HuH-7 (cell line): ENCODE measurements at regions not wholly inside any gene's neighbourhood (a gene's known extent, or its start where the extent isn't known, plus 50 kb on each side); places are given as distances from the start of the nearest gene placed in this dataset.

Experiments
- DNase-seq: peaks from one replicate; pipeline ENCODE4 v3.0.0; 2011; ENCODE audit warnings: low spot score

DNA sequence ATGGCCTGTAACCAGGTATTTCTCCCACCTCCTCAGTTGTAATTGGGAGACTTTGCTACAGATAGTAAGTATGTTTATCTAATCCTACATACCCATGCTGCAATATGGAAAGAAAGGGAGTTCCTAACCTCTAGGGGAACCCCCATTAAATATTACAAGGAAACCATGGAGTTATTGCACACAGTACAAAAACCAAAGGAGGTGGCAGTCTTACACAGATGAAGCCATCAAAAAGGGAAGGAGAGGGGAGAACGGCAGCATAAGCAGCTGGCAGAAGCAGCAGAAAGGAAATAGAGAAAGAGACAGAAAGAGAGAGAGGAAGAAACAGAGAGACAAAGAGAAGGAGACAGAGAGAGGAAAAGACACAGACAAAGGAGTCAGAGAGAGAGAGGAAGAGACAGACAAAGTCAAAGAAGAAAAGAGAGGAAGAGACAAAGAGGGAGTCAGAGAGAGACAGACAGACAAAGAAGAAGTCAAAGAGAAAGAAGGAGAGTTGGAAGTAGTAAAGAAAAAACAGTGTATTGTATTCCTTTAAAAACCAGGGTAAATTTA lies 142.9 kb downstream of the FASLG start:
- DNase-seq: no peak

DNA sequence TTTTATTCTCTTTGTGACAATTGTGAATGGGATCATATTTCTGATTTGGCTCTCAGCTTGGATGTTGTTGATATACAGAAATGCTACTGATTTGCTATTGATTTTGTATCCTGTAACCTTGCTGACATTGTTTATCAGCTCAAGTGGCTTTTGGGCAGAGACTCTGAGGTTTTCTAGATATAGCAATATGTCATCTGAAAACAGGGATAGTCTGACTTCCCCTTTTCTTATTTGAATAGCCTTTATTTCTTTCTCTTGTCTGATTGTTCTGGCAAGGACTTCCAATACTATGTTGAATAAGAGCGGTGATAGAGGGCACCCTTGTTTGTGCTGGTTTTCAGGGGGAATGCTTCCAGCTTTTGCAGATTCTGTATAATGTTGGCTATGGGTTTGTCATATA lies 150.8 kb downstream of the FASLG start:
- DNase-seq: no peak

DNA sequence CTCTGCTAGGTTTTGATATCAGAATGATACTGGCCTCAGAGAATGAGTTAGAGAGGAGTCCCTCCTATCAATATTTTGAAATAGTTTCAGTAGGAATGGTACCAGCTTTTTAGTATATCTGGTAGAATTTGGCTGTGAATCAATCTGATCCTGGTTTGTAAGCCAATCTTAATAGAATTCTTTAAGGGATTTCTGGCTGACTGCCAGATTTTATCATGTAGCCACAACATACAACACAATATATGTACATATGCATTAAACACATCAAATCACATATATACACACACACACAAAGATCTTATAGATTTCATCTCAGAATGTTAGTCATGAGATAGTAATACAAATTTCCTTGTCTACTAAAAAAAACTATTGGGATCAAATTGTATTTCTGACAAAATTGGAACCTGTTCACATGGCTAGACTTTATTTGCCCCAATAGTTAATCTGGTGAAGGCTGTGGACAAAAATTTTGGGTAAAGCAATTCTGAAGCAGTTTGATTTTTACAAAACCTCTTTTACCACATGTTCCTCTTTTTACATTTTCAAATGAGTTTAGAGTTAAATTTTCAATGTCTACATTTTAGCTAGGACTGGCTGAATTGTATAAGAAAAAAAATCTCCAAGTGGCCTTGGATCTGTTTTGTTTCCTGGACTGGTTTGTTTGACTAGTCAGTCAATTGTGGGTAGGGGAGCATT lies 151.7 kb downstream of the FASLG start:
- no peak for DNase-seq

DNA sequence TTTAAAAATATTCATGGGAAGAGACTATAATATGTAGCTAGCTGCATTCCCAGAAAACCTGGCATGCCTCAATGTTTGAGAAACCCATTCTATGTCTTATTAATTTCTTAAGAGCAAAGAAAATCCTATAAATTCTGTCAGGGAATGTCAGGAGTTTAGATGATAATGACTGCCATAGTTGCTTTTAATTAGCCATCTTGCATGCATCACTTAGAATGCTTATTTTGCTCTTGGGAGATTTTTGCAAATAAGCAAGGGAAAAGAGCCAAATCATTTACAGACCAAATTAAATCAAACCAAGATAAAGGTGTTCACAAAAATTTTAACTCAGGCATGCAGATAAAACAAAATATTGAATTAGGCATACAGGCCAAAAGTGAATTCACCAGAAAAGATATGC lies 152.8 kb downstream of the FASLG start:
- DNase-seq: no peak

DNA sequence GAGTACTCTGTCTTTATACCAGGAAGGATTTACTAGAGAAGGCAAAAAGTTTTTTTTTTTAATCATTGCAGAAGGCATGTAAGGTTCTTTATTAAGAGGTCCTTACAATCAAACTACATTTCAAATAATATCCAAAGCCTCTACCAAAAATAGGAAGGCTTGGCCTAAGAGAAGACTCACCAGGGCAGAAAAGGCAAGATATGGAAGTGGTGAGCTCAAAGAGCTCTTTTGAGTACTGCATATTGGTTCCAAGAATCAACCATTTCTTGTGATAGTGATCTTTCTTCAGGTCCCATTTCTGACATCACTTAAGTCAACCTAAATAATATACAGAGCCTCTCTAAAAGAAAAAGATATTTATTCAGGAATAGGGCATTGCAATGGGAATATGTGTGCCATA lies 153.2 kb downstream of the FASLG start:
- no peak for DNase-seq

DNA sequence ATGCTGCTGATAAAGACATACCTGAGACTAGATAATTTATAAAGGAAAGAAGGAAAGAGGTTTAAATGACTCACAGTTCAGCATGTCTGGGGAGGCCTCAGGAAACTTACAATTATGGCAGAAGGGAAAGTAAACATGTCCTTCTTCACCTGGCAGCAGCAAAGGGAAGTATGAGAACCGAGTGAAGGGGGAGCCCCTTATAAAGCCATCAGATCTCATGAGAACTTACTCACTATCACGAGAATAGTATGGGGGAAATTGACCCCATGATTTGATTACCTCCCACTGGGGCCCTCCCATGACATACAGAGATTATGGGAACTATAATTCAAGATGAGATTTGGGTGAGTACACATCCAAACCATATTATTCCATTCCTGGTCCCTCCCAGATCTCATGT lies 154.4 kb downstream of the FASLG start:
- DNase-seq: no peak

DNA sequence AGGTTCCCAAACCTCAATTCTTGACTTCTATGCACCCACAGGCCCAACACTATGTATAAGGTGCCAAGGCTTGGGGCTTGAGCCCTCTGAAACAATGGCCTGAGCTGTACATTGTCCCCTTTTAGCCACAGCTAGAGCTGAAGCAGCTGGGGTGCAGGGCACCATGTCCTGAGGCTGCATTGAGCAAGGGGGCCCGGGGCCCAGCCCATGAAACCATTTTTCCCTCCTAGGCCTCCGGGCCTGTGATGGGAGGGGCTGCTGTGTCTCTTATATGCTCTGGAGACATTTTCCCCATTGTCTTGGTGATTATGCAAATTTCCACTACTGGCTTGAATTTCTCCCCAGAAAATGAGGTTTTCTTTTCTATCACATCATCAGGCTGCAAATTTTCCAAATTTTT lies 155.5 kb downstream of the FASLG start:
- no peak for DNase-seq

DNA sequence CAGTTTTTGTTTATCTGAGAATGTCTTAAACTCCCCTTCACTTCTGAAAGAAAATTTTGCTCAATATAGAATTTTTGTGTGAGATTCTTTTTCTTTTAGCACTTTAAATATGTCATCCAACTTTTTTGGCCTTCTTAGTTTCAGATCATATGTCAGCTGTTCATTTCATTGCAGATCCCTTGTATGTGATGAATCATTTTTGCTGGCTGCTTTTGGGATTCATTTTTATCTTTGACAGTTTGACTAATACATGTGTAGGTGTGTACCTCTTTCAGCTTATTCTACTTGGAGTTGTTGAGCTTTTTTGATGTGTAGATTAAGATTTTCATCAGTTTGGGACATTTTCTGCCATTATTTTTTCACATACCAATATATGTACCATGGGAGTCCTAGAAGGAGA lies 156.8 kb downstream of the FASLG start:
- DNase-seq: no peak

DNA sequence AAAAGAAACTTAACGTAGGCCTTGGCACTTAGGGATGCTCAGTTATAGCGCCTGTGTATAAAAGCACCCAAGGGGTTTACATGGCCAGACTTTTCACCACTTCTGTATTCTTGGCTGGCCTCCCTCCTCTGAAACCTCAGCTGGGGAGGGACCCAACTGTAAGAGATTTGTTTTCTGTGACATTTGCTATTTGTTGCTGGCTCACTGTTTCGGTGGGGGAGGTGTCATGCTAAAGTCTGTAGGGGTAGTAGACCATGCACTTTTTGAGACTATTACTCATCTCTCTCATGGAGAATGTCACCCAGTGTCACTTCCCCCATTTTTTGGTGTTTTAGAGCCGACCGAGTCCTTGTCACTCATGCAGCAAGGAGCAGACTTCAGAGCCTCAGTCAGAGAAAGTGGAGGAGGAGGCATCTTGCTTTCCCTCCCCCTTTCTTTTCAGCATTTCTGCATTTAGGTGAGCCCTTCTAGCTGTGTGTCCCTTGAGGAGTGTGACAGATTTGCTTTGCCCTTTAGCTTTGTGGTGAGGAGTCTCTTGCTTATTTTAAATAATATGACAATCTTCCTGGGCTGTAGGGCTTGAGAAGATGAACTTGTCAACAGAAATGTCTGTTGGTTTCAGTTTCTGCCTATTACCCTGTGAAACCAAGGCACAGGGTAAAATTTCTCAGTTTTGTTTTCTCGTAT lies 160.1 kb downstream of the FASLG start:
- DNase-seq: no peak

DNA sequence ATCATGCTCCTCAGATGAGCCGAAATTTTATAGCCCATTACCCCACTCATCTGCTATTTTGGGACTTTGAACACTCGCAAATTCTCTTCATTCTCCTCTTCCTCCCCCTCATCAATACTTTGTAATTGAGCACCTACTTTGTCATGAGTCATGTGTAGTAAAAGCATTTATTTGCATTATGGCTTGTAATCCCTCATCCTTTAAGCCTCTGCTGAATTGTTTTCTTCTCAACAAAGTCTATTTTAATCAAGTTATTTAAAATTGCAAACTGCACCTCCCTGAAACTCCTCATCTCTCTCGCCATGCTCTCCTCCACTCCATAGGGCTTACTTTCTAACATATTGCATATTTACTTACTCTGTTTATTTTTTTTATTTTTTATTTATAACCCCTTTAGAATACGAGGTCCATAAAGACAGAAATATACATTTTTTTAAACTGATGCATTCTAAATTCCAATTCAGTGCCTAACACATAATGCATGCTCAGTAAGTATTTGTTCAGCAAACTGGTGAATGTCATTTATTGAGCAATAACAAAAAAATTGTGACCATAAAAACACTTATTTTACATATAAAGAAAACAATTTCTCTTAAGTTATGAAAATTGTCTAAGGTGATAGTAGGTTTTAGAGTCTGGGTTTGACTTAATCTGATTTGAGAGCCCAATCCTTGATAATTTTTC lies 161.7 kb downstream of the FASLG start:
- no peak for DNase-seq

DNA sequence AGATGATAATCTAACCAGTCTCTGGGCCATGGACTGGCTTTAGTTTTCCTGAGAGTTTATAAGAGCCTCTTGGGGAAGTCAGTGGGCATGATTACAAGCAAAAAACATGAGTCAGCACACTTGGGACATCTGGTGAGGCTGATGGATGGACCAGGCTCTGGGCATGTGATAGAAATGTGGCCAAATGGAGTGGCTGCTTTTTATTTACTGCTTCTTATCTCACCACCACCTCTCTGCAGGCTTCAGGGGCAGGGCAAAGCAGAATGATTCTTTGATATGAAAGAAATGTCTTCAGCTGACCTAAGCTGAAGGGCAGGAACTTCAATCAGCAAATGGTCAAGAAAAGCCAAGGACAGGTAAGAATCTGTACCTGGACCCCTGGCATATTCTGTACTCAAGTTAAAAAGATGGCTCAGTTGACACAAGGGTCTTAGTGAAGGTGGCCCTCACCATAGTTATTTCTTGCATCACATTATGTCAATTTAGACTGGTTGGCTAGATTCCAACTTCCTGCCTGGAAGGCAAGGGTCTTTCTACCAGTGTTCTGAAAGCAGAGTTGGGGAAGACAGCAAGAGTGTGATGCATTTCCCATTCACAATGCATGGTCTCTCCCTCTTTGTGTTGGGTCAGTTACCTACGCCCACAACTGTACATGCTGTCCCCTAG lies 162.8 kb downstream of the FASLG start:
- no peak for DNase-seq

DNA sequence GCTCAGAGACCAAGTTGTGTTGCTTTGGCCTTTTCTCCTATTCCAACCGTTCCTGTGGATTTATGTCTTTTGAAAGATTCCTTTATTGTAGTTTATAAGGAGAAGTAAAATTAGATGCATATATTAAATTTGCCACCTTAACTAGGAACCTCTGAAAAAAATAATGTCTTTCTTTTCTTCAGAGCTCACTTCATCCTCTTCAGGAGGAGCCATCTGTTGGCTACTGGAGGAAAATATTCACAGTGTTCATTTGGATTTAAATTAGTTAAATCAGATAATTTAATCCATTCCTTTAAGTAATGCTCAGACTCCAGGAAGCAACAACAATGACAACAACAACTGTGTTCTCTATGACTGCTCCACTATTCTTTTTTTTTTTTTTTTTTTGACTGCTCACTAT lies 164.0 kb downstream of the FASLG start:
- no peak for DNase-seq

DNA sequence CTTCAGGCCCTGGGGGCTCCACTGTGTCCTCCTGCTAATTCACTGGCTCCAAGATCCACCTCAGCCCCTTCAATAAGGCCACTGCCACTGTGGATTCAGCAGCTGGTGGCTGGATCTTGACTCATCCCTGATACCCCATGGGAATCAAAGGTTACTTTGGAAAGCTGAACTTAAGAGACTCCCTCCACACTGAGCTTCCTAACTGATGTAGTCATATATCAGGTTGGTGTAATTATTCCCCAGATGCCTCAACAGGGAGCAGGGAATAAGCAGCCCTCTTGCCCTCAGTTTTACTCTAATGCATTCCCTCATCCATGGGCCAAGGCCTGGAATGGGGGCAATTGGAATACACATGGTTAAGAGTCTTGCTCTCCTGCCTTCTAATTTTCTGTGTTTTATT lies 164.6 kb downstream of the FASLG start:
- no peak for DNase-seq

DNA sequence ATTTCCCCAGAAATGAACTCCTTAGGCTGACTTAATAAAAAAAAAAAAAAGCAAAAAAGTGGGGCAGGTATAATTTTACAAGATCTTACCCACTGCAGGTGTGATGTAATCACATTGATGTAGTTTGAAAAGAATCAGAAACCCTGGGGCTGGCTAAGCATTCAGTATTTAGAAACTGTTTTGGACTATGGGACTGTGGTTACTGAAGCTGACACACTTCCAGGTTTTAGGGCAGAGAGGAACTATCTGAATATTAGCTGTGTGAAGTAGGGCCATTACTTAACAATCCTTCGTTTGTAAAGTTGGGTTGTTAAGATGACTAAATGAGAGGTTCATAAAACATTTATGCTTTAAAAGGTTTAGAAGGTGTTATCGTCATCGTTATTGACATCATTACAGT lies 165.3 kb downstream of the FASLG start:
- DNase-seq: no peak

DNA sequence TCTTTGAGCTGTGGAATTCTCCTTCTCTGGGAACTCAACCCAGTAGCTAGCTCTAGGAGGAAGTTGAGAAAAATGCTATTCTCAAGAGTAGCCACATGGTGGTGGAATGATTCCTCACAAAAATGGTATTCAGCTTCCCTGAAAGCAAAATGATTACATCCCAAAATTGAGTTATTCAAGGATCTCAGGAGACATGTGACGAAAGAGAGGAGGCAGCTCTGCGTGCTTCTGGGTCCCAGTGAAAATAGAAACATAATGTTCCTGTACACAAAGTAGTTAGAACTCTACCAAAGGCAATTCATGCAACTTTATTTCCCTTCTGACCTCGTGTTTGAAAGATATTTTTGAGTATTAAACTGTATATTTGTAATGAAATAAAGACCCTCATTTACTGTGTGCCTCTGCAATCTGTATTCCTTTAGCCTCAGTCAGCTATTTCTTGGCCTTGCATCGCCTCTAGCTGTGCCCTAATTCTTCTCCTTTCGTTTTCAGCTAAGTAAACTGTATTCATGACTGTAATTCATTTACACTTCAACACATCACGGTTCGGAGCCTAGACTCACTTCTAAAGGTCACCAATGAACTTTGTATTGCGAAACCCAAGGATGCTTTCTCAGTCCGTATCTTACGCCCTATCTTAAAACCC lies 167.3 kb downstream of the FASLG start:
- peak; percentile 31 for DNase-seq

DNA sequence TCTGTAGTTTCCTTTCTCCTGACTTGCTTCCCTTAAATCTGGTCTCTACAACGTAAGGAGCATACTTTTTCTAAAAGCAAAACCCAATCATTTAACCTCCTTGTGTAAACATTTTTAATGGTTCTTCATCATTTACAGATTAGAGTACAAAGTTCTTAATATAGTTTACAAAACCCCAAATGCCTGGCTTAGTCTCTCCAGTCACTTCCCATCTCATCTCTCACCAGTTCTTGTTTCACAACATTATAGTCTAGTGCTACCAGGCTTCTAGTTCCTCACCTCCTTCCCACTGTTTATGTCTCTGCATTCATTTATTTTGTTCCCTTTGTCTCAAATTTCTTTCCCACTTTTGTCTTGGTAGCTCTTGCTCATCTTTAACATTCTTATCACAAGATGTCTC lies 168.4 kb downstream of the FASLG start:
- no peak for DNase-seq

DNA sequence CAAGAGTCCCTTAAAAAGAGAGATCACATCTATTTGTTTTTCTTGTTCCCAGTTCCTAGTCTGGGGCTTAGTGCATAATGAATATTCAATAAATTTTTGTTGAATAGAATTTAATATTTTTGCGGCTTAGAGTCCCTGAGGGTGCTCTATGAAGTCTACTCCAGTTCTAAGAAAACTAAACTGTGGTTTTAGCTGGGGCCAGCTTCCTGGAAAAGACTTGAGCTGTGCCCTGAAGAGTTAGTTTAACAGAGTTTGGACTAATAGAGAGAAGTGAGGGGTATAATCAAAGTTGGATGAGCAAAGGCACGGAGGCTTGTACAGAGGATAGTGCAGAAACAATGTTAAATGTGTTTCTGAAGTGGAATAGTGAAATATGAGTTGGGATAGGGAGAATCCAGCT lies 168.9 kb downstream of the FASLG start:
- no peak for DNase-seq

DNA sequence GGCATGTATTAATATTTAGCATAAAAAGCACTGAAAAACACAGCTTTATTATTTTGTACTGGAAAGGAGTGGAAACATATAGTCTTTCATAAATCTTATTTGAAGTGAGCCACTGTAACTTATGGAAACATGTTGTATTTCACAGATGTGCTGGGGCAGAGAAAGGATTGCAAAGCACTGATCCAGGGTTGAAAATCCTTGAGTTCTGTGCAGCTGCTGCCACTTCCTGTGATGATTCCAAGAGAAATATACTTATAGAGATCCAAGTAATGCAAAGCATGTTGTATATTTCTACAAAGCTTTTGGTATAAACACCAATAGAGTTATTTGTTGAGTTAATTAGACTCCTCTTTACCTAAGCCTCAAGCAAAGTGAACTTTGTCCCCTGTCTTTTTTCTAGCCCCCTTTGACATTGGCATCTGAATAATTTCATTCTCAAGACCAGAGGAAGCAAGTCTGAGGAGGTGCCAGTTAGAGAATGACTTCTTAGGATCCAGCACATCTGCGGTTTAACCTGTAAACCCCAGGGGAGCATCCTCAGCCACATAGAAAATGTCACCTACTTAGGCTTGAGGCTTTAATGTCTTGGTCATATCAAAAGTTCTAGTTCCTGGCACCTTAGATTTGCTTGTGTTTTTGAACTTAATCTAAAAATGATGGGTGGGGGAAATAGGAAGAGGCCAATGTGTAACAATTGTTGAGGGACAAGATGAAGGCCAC lies 173.3 kb downstream of the FASLG start:
- no peak for DNase-seq

DNA sequence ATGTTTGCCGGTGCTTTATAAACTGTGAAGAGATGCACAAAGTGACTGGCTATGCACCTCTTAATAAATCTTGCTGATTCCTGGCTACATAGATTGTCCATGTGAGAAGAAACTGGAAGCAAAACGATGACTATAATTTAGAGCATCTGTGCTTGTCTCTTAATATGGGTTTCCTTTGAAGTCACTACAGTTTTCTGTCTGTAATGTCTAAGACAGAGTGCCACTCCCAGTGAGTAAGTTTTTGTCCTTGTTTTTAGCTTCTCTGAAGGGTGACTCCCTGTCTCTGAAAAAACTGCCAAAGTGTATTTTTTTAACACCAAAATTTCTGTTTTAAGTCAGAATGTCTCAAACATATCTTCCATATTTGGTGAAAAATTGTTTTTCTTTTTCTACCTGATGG lies 175.1 kb downstream of the FASLG start:
- no peak for DNase-seq

DNA sequence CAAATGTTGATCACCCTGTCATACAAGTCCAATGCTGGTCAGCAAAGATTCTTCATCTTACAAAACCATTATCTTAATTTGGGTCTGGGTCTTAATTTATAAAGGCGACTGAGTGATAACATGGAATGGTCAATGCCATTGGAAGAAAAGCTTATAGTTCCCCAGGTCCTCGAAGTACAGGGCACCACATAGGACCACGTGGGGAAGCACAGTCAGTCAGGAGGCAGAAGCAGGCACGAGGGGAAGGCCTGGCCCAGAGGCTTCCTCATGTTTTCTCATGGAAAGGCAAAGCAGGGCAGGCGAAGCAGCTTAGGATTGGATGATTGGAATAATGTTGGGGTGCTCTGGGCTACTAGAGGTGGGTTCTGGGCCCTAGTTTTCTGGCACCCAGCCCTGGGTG lies 175.7 kb downstream of the FASLG start:
- DNase-seq: no peak

DNA sequence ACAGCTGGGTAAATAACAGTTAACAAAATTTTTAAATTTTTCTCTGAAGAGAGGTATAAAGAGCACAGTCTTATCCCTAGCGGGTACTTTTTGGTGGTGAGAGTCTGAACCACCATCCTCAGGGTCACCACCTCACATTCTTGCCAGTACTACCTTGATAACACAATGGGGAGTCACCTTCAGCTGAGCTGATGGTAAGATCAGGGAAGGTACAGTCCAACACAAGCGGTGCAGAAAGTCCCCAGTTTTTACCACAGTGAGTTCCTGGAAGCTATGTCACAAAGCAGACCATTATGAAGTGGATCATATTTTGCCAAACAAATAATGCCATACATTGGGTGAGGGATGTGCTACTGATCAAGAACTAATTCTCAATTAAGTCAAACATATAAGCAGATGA lies 176.9 kb downstream of the FASLG start:
- no peak for DNase-seq
